ENCODE measurements at regions not wholly inside any gene's neighbourhood (a gene's known extent, or its start where the extent isn't known, plus 50 kb on each side); places are given as distances from the start of the nearest gene placed in this dataset.

DNA sequence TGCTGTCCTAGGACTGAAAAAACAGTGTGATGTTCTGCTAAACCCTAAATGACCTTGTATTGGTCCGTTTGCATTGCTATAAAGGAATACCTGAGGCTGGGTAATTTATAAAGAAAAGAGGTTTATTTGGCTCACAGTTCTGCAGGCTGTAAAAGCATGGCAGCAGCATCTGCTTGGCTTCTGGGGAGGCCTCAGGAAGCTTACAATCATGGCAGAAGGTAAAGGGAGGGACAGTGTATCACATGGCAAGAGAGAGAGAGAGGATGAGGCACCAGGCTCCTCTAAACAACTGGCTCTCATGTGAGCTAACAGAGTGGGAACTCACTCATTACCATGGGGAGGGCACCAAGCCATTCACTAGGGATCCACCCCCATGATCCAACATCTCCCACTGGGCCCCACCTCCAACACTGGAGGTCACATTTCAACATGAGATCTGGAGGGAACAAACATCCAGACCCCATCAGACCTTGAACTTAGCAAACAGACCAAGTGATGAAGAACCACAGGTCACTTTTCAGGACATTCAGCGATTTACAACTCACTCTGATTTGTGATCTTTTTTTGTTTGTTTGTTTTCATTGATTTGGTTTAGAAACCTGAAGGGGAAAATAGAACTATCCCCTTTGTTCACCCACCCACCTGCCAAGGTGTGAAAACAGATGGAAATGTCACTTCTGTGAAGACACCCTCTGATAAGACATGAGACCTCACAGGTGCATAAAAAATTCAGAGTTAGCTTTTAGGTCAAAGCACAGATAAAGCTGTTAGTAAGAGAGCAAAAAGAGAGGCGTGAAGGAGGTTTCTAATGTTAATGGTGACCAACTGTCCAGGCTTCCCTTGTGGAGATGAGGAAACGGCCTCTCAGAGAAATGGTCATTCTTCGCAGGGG, 104.2 kb upstream of the RALGPS2 start:
- Histone ChIP-seq H3K27me3 (no peaks in the 10 kb centered on the region), H3K27ac (no peak overlapping the region), H3K4me1 (no peaks in the 10 kb centered on the region), H3K9me3 (no peaks in the 10 kb centered on the region), H3K36me3 (no peaks in the 10 kb centered on the region), H3K4me3 (no peak overlapping the region)
- no peak for ATAC-seq
- no peak for TF ChIP-seq CTCF (IDR thresholded peaks at IDR 0.05)
- TF ChIP-seq POLR2AphosphoS5 (IDR thresholded peaks at IDR 0.05), result no peak
- TF ChIP-seq POLR2A (IDR thresholded peaks at IDR 0.05), result no peak
- no peak for TF ChIP-seq EP300 (IDR thresholded peaks at IDR 0.05)
- 72 to 88% methylated on average over 4 to 5 of the region's 5 CpGs for WGBS, 2 donors (ENCODE audit: low coverage in 1 of 2)

GRCh38 chr1:178621822-178622221, 103.2 kb upstream of the RALGPS2 start:
- Histone ChIP-seq H3K9me3 (no peaks in the 10 kb centered on the region), H3K4me1 (no peaks in the 10 kb centered on the region), H3K4me3 (no peak overlapping the region), H3K27ac (no peak overlapping the region), H3K27me3 (no peaks in the 10 kb centered on the region), H3K36me3 (no peaks in the 10 kb centered on the region)
- TF ChIP-seq POLR2AphosphoS5 (IDR thresholded peaks at IDR 0.05), result no peak
- no peak for TF ChIP-seq POLR2A (IDR thresholded peaks at IDR 0.05)
- no peak for TF ChIP-seq EP300 (IDR thresholded peaks at IDR 0.05)
- TF ChIP-seq CTCF (IDR thresholded peaks at IDR 0.05), result no peak
- 93 to 98% methylated on average over 5 to 10 of the region's 10 CpGs for WGBS, 2 donors (ENCODE audit: low coverage in 1 of 2)
- no peak for ATAC-seq

- no peak overlapping the region for H3K27ac ChIP-seq
- no peak for ATAC-seq
- TF ChIP-seq EP300 (IDR thresholded peaks at IDR 0.05) (no peak), POLR2AphosphoS5 (IDR thresholded peaks at IDR 0.05) (no peak), CTCF (IDR thresholded peaks at IDR 0.05) (no peak), POLR2A (IDR thresholded peaks at IDR 0.05) (no peak)
- H3K4me3 ChIP-seq, result no peak overlapping the region
- H3K9me3 ChIP-seq, result no peaks in the 10 kb centered on the region
- H3K36me3 ChIP-seq, result no peaks in the 10 kb centered on the region
- 7% methylated on average over 1 of the region's 1 CpG; no CpG with 5 or more reads in 1 of the 2 donors for WGBS, 2 donors (ENCODE audit: low coverage in 1 of 2)
- H3K27me3 ChIP-seq, result no peaks in the 10 kb centered on the region
- H3K4me1 ChIP-seq, result peaks cover 0 to 10% (median 3%) of the 10 kb centered on the region in 3 donors
Observed at GRCh38 chr1:178625695-178626094, 99.3 kb upstream of the RALGPS2 start.

DNA sequence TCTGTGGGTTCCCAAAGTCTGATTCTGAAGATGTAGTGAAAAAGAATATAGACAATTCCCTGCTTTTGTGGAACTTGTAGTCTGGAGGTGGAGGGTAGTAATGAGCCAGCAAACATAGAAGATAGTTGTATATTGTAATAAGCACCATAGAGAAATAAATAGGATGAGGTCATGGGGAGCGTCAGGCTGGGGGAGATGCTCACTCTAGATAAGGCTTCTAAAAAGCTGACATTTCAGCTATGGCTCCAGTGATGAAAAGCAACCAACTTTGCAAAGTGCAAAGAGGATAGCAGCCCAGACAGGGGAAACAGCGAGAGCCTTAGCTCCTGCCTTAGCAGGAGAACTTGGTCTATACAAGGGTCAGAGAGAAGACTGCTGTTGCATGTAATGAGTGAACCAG, 98.0 kb upstream of the RALGPS2 start:
- Histone ChIP-seq H3K4me1 (peaks cover 0 to 10% (median 3%) of the 10 kb centered on the region in 3 donors), H3K36me3 (no peaks in the 10 kb centered on the region), H3K4me3 (no peak overlapping the region), H3K27me3 (no peaks in the 10 kb centered on the region), H3K27ac (no peak overlapping the region), H3K9me3 (no peaks in the 10 kb centered on the region)
- ATAC-seq, result no peak
- TF ChIP-seq POLR2A (IDR thresholded peaks at IDR 0.05), result no peak
- TF ChIP-seq CTCF (IDR thresholded peaks at IDR 0.05), result no peak
- TF ChIP-seq POLR2AphosphoS5 (IDR thresholded peaks at IDR 0.05), result no peak
- no peak for TF ChIP-seq EP300 (IDR thresholded peaks at IDR 0.05)
- WGBS, 2 donors (ENCODE audit: low coverage in 1 of 2), result 80 to 83% methylated on average over 2 of the region's 2 CpGs

Measured in gastroesophageal sphincter (tissue), 4 donors.